Activated CD4-positive, alpha-beta T cell treated with anti-CD3 and anti-CD28 coated beads, Interleukin-2, Interleukin-4, amounts not matched to agents 100 ng/mL and 50 ng/mL, durations not matched to agents 16 hours and 8 hours (primary cell): ENCODE measurements at regions not wholly inside any gene's neighbourhood (a gene's known extent, or its start where the extent isn't known, plus 50 kb on each side); places are given as distances from the start of the nearest gene placed in this dataset.
"Not testable (repeated sequence)": the region's sequence is repeated elsewhere in the genome, so short reads cannot be mapped to it uniquely, and the experiment has no call there.

Source experiments
- DNase-seq: peaks from one replicate; pipeline ENCODE4 v3.0.0-alpha.2; 2020; ENCODE audit warnings: low spot score

DNA sequence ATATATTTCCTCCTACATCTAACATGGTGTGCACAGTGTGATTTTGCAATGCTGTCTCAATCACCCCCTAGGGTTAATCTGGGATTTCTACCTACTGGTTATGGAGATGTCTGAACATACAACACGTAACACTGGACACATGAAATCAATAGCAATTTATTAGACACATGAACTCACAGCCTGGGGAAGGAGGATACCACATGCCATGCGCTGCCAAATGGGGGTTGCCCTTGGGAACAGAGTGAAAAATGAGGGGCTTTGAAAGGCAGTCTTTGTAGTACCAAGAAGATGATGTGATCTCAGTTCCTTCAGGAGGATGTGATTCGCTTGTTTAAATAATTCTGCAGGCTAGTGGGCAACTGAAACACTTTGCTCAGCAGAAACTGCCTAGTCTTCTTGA is 253.6 kb upstream of the LRRC4C start:
- DNase-seq: no peak

DNA sequence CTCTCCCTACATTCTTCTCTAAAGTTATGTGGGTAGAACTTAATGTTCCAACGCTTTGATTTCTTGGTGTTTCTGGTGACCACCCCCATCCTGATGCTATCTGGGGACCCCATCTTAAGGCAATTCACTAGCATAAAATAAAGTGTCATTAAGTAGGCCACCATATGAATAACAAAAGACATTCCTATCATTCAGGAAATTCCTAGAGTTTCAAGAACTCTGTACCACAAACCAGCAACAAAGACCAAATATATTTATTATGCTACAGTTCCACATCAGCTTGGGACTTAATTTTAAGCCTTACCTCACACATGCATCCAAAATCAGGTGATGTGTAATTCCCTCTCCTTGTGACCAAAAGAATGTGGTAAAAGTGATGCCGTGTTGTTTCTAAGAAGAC is 254.6 kb upstream of the LRRC4C start:
- DNase-seq: no peak

DNA sequence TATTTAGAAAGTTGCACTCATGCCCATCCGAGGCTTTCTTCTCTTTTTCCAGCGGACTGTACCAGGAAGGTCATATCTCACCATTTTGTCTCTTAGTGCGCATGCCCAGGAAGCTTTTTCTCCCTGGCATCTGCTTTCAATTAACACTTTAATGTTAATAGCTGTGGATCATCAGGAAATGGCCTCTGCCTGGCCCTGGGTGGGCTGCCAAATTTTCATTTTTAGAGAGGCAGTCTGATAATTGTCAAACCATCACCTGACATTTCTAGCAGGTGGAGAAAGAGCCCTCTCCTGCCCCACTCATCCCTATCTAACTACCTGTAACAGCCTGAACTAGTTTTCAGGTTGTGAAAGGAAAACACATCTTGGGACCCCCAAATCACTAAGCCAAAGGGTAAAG is 257.4 kb upstream of the LRRC4C start:
- no peak for DNase-seq

DNA sequence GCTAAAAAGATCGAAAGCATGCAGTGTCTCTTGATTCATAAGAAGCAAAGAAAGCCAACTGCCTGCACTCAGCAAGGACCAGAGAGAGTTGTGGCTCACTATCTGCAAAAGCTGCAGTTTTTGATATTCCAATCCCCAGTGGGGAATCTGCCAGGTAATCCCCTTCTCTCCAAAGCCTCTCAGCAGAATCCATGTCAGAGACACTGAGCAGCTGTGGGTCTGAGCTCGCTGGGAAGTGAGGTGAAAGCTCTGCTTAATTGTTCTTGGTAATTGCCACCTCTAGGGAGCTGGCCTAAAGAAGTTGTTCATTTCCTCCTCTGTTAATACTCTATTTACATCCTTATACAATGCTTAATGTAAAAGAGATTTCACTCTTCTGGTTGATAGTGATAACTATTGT is 261.3 kb upstream of the LRRC4C start:
- DNase-seq: no peak

DNA sequence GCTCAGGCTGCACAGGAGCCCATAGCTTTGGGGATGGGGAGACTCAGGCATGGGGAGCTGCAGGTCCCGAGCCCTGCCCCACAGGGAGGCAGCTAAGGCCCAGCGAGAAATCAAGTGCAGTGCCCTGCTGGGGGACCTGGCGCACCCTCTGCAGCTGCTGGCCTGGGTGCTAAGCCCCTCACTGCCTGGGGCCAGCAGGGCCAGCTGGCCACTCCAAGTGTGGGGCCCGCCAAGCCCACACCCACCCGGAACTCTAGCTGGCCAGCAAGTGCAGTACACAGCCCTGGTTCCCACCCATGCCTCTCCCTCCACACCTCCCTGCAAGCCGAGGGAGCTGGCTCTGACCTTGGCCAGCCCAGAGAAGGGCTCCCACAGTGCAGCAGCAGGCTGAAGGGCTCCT is 268.7 kb upstream of the LRRC4C start:
- not testable (repeated sequence) for DNase-seq

DNA sequence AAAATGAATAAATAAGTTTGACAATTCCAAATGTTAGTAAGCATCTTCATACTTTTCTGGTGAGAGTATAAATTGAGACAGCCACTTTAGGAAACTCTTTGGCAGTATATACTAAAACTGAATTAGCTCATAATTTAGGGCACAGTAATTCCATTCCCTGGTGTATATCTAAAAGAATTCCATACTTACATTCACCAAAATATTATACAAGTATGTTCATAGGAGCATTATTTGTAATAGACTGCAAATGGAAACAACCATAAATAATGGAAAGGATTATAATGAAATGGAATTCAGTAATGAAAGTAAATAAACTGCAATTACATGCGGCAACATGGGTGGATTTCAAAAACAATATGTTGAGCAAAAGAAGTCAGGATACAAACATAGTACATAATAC is 315.8 kb upstream of the LRRC4C start:
- DNase-seq: no peak

DNA sequence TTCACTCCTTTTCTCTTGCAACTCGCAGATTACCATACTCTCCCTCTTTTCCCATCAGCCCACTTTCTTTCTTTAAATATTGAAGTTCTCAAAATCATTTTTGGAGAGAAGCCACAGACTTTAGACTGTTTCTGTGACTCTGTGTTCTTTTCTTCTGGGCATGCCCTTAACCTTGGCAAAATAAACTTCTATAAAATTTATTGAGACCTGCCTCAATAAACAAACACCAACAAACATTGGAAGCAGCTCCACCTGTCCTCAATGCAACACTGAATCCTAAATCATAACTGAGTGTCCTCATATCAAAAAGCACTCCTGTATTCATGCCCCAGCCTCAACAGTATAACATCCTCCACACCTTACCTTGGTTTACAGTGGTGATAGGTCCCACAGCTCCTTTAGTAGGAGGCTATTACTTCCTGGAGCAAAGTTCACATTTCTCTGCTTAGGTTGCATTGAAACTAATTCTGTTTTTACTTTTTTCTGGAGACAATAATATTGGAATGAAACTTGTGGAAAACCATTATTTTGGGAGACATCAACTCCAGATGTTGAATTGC is 320.0 kb upstream of the LRRC4C start:
- no peak for DNase-seq

DNA sequence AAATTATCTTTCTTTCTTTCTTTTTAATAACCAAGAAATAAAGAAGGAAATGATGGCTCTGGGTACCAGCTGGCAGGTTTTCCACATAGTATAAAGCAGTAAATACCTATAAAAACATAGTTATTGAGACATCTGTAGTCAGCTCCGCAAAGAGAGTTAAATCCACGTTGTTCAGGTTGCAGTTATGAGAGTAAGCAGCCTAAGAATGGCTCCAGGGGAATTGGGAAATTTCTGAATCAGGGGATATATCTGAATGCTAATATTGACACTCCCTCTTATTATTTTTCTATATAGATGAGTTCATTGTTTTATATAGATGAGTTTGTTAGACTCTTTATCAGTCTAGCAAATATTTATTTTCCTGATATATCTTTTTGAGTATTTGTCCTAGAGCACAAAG is 322.0 kb upstream of the LRRC4C start:
- DNase-seq: no peak

DNA sequence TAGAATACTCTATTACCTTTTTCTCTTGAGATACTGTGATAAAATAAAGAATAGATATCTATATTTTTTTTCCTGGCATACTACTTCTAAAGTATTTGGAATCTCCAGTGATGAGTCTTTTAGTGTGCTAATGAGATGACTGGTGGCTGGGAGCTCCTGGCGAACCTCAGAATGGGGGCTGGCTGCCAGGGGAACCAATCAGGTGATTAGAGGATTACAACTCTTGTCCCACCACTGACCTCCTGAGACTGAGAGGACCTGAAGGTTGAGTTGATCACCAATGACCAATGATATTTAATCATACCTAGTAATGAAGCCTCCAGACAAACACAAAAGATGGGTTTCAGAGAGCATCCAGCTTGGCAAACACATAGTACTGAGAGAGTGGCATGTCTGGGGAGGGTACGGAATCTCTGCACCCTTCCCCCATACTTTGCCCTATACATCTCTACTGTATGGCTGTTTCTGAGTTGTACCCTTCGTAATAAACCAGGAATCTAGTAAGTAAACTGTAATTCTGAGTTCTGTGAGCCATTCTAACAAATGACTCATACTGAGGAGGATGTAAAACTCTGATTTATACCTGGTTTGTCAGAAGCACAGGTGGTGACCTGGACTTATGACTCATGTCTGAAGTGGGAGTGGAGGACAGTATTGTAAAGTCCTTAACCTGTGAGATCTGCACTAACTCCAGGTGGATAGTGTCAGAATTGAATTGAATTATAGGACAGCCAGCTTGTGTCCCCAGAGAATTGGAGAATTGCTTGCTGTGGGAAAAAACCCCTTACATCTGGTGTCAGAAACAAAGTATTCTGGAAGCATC is 325.3 kb upstream of the LRRC4C start:
- no peak for DNase-seq

DNA sequence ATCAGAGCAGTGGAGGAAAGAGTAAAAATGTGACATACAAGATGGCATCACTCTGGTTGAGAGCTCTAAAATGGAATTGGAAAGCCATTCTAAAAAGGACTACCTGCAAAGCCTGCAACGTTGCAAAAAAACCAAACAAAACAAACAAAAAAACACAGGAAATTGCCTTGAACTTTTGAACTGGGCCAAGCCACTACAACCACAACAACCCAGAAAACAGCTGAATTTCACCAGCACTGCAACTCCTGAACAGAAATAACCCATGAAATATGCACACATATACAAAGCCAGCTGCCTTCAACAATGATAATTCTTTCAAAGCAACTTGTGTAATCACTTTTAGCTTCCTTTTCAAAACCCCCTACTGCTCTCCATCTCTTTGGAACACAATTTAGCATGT is 326.6 kb upstream of the LRRC4C start:
- no peak for DNase-seq

DNA sequence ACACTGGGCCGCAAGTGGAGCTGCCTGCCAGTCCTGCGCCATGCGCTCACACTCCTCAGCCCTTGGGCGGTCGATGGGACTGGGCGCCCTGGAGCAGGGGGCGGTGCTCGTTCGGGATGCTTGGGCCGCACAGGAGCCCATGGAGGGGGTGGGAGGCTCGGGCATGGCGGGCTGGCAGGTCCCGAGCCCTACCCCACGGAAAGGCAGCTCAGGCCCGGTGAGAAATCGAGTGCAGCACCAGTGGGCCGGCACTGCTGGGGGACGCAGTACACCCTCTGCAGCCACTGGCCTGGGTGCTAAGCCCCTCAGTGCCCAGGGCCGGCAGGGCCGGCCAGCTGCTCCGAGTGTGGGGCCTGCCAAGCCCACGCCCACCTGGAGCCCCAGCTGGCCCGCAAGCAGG is 328.7 kb upstream of the LRRC4C start:
- DNase-seq: no peak

DNA sequence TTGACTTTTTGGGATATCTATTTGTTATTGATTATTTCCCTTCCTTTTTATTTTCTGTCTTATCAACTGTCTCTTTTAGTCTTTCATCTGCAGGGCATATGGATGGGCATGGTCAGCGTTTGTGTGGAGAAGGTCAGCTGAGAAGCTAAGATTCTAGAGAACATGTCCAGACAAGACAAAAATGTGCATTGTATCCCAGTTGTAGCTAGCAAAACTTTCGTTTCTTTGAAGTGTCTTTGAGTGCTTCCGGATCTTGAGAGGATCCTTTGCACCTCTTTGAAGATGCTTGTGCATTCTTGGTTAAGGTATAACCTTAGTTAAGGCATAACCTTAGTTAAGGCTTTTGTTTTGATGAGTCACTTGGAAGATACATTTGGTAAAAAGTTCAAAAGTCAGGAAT is 329.9 kb upstream of the LRRC4C start:
- no peak for DNase-seq

DNA sequence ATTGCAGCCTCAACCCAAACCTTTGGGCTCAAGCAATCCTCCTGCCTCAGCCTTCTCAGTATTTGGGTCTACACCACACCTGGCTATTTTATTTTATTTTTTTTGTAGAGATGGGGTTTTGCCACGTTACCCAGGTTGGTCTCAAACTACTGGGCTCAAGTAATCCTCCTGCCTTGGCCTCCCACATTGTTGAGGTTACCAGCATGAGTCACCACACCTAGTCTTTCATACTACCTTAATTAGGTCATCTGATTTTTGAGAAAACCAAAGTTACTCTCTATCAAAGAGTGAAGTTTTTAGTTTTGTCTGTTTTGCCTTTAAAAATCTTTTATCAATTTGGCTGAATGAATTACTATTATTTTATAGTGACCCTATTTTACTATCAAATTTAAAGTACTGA is 335.6 kb upstream of the LRRC4C start:
- DNase-seq: no peak

DNA sequence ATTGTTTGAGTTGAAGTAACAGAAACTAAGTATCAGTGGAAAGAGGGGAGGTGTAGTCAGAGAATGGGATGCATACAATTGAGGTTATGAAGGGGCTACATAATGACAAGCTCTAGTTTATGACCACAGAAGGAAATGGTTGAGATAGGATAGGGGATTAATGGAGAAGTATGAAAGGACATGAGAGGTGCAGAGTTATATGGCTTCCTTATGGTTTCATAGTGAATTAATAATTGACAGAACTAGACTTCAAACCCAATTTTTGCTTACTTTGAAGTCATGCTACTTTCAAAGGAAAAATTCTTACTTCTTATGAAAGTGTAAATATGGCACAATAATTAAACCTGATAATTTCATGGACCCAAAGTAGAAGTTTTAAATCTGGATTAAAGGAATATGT is 340.3 kb upstream of the LRRC4C start:
- DNase-seq: no peak

DNA sequence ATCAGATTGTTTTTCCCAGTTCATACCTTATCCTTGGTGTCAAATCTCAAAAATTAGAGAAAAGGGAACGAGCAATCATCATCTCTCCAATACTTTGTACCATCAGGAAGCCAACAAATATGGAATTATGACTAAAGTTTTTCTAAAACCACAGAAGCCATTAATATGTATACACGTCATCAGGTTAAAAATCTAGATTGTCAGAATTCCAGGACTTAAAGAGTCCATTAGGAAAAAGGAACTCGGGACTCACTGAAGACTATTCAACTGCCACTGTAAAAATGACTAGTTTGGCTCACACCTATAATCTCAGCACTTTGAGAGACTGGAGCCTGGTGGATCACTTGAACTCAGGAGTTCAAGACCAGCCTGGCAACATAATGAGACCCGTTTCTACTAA is 344.4 kb upstream of the LRRC4C start:
- no peak for DNase-seq

DNA sequence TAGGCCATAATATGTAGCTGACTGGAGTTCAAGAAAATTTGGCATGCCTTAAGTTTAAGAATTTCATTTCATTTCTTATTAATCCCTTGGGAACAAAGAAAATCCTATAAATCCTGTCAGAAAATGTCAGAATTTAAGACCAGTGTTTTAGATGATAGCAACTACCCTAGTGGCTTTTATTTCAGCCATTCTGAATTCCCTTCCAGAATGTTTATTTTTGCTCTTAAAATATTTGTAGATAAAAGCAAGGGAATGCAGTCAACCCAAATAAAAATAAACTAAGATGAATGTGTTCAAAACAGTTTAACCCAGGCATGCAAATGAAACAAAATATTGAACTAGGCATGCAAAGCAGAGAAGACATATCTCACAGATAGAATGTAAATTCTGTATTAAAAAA is 356.9 kb upstream of the LRRC4C start:
- no peak for DNase-seq

DNA sequence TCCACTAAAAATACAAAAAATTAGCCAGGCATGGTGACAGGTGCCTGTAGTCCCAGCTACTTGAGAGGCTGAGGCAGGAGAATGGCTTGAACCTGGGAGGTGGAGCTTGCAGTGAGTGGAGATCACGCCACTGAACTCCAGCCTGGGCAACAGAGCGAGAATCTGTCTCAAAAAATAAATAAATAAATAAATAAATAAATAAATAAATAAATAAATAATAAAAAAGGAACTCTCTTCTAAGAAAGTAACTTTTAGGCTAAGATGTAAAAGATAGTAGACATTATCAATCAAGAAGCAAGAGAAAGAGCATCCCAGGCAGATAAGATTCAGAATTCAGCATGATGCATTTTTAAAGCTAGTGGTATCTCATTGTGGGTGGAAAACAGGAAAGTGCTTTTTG is 364.8 kb upstream of the LRRC4C start:
- DNase-seq: not testable (repeated sequence)

DNA sequence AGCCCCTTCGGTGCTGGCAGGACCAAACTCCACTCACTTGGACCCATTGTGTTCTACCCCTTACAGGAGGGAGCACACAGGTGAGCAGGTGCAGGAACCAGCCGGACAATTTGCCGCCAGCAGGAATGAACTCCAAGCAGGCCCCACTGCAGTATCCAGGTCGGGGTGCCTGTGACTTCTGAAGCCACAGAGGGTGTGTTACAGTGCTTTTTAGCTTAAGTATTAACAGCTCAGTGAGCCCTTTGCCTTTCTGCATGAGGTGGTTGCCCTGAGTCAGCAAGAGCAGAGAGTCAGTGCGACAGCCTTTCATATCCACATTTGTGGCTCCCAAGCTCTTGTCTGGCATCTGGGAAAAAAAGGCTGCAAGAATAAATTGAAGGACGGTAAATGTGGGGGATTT is 366.6 kb upstream of the LRRC4C start:
- no peak for DNase-seq

DNA sequence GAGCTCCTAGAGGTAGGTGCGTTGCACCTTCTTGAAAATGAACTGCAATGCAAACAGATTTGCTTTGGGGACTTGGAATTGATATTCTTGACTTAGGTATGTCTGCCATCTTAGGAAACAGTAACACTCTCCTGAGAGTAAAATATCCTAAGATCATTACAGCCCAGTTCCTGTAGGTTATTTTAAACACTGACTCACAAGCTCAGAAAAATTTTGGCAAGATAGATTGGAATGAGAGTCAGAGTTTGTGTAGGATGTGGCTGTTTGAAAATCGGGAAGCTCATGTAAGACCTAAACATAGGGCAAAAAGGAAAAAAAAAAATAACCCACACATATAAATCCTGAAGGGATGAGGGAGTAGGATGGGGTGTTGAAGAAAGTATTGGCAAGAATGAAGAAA is 377.0 kb upstream of the LRRC4C start:
- no peak for DNase-seq

DNA sequence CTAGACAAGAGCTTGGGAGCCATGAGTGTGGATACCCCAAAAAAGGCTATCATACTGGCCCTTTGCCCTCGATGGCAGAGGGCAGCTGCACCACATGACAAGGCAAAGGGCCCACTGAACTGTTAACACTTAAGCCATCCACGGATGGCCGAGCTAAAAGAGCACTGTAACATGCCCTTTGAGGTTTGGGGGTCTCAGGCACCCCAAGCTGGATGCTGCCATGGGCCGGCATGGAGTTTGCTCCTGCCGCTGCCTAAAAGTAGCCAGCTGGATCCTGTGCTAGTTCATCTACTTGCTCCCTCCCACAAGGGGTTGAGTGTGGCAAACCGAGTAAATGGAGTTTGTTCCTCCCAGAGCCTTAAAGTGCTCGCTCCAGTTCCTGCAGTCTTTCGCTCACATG is 383.2 kb upstream of the LRRC4C start:
- no peak for DNase-seq

DNA sequence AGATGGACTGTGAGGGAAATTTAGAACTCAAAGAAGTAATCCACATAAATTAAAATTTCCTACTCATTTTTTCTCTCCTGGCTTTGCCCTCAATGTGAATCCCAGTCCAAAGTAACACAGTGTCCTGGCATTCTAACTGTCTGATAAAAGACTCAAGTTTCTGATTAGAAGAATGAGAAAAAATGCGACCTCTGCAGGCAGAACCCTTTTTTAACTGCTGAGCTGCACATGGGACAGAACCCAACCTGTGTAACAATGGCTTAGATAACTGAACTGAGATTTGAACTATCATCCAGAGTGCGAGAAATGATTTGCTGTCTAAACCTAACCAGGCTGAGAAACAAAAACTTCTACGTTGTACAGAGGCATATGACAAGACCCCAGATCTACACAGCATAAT is 385.6 kb upstream of the LRRC4C start:
- DNase-seq: no peak

DNA sequence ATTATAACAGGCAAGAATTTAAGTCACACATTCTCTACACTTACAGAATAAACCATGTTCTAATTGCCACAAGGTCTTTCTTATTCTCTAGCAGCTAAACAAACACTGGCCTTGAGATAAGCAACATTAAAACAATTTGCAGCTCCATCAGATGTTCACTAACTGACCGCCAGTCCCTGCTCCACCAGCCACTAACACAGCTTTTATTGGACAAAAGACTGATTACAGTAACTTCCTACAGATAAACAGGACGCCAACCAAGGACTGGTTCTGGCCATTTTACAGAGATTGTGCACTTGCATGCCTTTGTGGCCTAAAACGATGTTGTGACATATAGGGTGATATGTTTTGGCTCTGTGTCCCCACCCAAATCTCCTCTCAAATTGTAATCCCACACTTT is 388.9 kb upstream of the LRRC4C start:
- DNase-seq: no peak

DNA sequence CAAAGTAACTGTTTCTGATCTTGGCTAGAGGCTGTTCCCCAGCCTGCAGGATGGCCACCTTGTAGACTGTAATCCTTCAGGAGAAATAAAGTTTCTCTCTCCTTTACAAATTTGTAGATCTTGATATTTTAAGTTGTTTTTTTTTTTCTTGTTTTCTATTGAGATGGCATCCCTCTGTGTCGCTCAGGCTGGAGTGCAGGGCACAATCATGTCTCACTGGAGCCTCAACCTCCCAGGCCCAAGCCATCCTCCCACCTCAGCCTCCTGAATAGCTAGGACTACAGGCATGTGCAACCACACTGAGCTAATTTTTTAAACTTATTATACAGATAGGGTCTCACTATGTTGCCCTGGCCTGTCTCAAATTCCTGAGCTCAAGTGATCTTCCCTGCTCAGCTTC is 389.8 kb upstream of the LRRC4C start:
- DNase-seq: no peak

DNA sequence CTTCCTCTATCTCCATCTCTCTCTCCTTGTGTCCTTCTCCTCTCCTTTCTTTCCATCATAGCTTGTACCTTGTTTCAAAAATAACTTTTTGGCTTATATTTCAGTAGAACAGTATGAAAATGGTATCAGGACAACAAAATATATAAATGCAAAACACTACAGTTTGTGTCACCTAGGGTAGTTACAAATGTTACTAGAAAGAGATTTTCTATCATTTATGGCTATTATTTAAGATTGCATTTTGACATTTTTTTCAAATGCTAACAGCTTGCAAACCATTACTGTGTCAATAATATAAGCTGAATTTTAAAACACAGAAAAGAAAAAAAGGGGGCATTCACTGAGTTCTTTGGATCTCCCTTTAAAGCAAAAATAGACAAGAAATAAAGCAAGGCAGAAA is 392.3 kb upstream of the LRRC4C start:
- DNase-seq: no peak
